Activated T-cell treated with anti-CD3 and anti-CD28 coated beads for 24 hours (primary cell): ENCODE measurements at regions not wholly inside any gene's neighbourhood (a gene's known extent, or its start where the extent isn't known, plus 50 kb on each side); places are given as distances from the start of the nearest gene placed in this dataset.
A peak's percentile ranks its signal among the peaks of the same experiment; 100 is the strongest.

ENCODE experiments used
- DNase-seq: peaks from one replicate; pipeline ENCODE4 v3.0.0-alpha.2; 2020; ENCODE audit warnings: low read depth

DNA sequence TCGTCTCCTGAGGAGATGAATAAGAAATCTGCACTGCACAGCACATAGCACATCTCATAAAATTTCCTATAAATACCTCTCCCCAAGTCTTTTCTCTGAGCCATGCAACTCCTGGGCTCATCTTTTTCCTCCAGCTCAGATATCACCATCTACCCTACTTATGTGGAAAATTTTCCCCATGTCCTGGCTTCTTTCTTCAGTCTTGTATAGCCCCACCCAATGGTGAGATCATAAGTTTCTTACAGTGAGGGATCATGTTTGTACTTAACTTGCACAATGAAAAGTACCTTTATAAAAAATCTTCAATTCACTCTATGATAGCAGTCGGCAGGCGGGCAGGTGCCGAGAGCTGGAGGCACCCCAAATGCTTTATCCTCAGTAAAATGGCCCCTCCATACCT, 198.6 kb upstream of the S100G start:
- no peak for DNase-seq

- DNase-seq = no peak
Observed at GRCh38 chrX:16454926-16455325, 195.0 kb upstream of the S100G start.

DNA sequence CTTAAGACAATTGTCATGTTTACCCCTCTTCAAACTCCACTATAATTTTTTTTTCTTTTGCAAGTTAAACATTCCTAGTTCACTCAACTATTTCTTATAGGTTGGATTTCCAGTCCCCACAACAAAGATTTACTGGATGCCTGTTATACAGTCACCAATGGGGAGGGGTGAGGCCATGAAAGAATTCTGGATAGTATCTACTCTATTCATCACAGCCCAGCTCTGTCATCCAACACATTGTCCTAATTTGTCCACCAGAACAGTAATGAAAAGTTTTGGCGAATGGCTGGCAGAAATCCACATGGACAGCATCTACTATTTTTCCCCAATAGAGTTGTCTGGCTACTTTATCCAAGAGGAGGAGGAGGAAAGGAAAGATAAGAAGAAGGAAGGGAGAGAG, 192.7 kb upstream of the S100G start:
- no peak for DNase-seq

DNA sequence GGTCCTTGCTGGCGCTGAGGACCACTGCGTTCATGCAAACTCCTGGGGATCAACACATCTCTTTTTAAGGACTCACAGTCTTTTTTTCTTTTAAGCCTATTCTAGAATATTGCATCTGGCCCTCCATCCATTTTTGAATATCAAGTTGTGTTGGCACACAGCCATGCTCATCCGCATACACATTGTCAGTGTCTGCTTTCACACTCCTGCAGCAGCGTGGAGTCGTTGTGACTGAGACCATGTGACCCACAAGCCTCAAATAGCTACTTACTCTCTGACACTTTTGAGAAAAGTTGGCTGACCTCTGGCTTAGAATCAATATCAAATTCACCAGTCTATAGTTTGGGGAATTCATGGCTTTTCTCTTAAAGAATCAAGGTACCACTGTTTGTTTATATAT, 191.8 kb upstream of the S100G start:
- no peak for DNase-seq

GRCh38 chrX:16459008-16459407, 190.9 kb upstream of the S100G start:
- DNase-seq = no peak

DNA sequence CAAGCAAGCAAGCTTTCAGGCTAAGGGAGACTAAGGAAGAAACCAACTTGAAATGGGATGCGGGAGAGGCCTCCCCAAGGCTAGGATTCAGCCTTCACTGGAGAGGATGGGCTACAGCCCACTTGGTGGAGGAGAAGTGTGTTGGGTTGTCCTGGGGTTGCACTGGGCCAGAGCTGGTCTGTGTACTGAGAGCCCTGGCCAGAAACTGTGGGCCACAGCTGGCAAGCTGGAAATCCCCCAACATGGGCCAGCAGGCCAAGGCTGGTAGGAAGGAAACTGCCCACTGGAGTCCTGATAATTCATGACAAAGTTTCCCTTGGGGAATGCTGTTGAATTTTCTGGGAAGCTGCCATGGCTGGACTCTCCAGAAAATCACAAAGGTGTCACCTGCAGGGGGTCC, 188.0 kb upstream of the S100G start:
- DNase-seq = no peak

DNA sequence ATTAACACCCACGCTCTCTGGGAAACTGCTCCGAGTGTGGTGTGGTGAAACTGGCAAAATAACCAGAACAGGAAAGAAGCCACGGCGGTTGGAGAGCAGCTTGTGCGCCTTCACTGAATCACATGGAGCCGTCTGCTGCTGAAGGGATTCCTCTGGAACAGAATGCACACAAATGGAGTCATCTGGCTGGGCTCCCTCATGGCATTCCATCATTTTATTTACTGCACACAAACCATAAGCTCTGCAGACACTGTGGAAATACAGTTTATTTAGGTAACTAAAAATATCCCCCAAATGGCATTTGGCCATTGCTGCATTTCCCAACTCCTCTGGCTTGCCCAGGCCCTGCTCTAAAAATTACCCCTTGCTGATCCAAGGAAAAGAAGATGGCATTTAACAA, 187.0 kb upstream of the S100G start:
- no peak for DNase-seq

- no peak for DNase-seq
Observed at GRCh38 chrX:16464369-16464768, 185.6 kb upstream of the S100G start.

DNA sequence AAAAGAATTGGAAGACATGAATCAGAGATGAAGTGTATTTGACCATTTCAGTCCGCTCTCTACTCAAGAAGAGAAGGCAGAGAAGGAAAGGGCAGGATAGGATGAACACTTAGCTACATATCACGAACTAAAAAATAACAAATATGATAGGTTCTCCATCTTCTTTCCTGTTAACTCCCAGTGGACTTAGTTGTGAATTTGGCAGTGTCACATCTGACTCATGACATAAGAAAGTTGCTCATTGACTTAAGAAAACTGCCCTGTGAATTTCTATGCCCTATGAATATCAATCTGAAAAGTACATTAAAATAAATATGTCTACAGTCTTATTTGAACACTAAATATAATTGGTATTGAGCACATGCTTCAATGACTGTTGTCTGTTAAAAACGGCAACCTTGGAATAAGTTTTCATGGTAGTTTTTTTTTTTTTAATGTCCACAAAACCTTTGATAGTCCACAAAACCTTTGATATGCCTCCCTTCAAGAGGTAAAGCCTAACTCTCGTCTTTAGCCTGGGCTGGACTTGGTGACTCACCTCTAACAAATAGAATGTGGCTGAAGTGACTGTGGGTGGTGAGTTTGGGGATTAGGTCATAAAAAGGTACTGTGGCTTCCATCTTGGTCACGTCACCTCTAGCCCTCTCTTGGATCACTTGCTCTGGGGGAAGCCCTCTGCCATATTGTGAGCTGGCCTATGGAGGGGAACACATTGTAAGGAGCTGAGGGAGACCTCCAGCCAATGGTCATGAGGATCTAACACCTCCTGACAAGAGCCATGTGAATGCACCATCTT, 184.7 kb upstream of the S100G start:
- DNase-seq = no peak

GRCh38 chrX:16466640-16467432, 183.1 kb upstream of the S100G start:
- no peak for DNase-seq

DNA sequence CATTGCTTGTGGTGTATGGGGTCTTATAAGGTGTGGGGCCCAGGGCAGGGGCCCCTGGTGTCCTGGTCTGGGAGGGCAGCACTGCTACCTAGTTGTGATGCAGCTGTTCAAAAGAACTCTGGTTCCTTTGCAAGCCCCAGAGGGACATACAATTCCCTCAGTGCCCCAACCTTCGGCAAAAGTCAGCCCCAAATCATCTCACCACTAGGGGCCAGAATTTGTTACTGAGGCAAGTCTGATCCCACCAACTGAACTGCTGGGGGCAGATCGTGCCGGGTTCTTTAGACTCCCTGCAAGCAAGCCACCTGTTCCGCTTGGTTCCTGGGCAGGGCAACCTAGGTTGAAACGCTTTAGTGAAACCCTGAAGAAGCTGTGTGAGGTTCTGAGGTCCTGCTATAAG, 180.1 kb upstream of the S100G start:
- DNase-seq = no peak

DNA sequence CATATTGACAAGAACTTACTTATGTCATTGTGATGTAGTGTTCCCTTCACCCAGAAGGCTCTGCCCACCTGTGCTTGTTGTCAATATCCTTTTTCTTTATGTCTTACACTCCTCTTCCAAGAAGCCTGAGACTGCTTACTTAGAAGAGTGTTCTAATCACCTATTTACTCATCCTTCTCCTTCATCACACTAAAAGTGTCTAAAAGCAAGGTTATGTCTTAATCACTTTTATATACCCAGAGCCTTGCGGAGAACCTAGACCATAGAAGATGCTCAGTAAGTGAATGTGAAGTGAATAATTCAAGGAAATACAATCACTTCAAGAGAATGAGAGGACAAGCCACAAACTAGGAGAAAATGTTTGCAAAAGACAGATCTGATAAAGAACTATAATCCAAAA, 177.6 kb upstream of the S100G start:
- DNase-seq = no peak

- no peak for DNase-seq
Observed at GRCh38 chrX:16474511-16474910, 175.4 kb upstream of the S100G start.

DNA sequence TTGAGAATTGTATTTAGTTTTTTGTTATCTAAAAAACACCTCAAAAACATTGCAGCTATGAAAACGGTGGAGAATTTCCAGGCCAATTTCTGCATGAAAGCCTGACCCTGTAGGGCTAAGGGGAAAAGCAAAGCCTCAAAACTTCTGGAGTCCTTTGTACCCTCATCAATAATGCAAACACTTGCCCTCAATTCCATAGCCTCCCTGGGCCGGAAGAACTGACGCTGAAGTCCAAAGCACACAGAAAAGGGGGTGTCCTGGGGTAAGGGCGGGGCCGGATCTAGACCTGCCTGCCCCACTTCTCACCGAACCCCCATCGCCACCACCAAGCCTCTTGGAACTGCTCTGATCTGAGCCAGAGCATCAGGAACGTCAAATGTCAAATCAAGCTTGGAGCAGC, 173.9 kb upstream of the S100G start:
- no peak for DNase-seq

DNA sequence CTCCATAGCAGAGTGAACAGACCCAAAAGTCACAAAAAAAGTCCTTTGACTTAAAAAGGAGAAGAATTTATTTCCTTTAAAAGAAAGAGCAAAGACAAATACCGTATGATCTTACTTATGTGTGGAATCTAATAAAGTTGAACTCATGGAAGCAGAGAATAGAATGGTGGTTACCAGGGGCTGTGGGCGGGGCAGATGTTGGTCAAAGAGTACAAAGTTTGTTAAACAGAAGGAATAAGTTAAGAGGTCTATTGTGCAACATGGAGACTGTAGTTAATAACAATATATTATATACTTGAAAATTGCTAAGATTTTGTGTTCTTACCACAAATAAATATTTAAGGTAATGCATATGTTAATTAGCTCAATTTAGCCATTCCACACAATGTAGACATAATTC, 173.3 kb upstream of the S100G start:
- DNase-seq = no peak

DNA sequence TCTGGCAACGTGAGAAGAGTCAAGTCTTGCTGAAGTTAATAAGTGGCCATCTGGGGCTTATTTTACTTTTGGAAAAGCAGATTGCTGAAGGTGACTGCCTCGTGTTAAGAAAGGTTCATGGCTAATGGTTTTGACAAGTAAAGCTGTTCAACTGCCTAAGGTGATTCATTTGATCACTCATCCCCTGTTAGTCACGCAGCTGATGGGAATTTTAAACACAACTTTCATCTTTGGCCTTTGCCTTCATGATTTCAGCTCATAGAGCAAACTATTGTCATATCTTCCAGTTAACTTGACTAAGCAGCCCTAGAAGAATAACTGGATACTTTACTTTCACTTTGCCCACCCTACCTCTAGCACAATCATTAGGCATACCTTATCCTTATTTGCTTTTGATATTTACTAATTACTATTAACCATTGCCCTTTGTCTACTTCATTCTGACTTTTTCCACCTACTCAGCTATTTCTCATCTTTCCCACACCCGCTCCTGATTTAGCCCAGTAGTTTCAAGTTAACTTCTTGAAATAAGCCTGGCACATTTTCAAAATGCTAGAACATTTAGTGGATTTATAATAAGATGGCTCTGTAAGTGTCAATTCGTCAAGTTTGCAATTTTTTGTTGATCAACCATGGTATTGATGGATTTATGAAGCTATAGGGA, 170.6 kb upstream of the S100G start:
- no peak for DNase-seq

GRCh38 chrX:16480049-16480448, 169.9 kb upstream of the S100G start:
- DNase-seq = no peak

GRCh38 chrX:16484338-16484737, 165.6 kb upstream of the S100G start:
- peak; percentile 16 for DNase-seq

DNA sequence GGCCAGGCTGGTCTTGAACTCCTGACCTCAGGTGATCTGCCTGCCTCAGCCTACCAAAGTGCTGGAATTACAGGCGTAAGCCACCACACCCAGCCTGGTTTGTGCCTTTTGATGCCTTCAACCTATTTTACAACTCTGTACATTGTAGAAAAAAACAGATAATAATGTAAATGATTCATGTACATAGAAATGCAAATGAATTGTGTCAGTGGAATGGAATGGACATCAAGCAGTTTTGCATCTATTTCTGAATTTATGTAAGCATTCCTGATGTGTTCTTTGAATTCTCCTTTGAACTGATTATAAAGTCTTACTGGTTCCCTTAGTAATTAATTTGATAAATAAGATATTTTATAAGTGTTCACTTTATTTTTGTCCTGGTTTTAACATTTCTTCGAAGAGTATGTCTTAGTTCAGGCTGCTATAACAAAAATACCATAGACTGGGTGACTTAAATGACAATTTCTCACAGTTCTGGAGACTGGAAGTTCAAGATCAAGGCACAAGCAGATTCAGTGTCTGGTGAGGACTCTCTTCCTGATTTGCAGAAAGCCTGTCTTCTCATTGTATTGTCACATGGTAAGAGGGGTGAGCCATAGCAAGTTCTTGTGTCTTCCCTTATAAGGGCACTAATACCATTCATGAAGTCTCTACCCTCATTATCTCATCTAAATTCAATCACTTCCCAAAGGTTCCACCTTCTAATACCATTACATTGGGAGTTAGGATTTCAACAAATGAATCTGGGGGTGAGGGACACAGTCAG, 162.2 kb upstream of the S100G start:
- no peak for DNase-seq

DNA sequence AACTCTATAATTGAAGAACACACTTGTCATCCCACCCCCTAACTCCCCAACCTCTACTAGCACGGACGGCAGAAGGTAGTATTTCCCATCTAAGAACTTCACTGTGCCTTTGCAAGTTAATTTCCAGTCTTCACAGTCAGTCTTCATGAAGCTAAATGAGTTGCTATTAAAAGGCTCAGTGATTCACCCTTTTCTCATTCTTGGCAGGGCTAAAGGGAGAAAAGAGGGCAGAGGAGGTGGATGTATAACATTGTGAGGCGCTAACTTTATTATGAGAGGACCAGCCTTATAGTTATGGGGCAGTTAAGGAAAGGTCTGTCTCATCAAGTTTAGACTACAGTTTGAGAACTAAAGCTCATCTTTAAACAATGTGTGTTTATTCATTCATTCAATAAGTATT, 161.0 kb upstream of the S100G start:
- DNase-seq = no peak

DNA sequence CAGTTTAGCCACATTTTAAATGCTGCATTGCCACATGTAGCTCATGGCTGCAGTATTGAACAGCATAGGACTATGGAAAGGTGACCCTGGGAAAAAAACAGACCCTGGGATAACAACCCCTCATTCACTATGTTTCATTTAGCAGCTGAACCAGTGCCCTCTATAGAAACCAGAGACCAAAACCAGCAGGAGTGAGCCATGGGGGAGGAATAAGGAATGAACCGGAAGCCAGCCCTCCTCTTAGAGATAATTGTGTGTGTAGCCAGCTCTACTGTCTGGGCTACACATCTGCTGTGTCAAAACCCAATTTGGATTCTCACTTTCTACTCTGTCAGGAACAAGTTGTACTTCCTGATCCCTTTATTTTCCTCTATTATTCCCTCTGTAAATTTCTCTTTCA, 158.5 kb upstream of the S100G start:
- no peak for DNase-seq

GRCh38 chrX:16496175-16496574, 153.8 kb upstream of the S100G start:
- DNase-seq = no peak
